NCI-H1930 (cell line): ENCODE measurements at regions not wholly inside any gene's neighbourhood (a gene's known extent, or its start where the extent isn't known, plus 50 kb on each side); places are given as distances from the start of the nearest gene placed in this dataset.

Experiments used
- DNase-seq, 2 experiments: peaks; one replicate each; lab custom pipeline; 2025; lab: John Stamatoyannopoulos, UW

DNA sequence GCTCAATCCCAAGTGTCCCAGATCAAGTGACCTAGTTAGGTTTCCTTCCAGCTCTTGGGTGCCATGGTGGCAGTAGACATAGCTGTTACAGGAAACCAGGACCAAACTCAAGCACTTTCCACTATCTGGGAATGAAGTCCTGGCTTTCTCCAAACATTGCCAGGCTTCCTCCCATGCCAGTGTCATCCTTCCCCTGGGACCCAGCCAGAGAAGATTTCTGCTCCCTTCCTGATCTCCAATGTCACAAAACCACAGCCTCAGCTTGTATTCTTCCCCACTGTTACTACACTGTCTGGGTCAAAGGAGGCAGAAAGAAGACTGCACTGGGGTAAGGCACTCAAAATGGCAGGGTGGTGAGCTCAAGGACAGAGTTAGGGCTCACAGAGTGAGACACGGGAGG, 347.1 kb downstream of the TNS1 start:
- no peak for DNase-seq

DNA sequence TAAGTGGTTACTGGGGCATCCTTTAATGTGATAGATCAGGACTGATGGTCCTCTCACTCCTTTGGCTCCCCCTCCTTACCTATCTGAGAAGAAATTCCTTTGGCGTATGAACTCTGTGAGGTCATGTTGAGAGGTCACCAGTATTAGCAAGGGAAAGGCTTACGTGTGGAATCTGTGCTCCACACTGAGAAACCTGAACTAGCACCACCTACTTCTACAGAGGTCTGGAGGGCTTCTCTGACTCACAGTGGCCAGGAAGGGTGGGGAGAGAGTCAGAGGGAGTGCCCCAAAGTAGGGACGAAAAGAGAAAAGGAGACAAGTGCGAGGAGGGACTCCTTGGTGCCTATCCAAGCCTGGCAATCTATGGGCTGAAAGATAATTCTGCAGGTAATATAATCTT, 348.6 kb downstream of the TNS1 start:
- no peak for DNase-seq

DNA sequence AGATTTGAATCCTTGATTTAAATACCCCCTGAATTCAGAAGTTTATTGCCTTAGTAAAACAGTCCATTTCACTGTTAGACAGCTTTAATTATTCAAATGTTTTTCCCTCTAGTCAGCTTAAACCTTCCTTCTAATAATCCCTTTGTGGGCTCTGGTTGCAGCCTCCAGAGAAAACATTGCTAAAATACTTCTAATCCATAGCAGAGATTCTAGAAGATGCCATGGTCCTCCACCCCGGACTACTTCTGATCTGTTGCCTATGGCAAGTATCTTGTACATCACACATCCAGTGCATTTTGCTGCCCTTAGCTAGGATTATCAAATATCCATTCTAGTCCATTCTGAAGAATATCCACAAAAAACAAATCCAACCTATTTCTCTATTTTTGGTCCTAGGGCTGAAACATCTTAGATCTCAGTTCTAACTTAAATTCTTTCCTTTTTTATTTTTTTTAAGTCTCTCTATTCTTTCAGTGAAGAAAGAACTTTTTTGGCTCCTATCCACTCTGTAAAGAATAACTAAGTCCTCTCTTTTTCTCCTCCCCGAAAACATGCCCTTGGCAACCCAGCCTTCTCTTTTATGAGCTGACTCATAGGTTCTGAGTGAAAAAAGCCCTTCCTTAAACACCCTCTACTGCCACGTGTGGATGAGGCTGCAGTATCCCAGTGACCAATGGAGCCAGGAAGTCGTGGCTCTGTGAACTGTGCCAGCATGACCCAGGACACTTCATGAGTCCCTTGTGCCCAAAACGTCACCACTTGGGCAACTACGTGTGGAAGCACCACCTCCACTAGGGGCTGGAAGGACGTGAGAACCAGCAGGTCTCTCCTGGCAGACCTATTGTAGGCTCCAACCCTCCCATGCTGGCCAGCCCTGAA, 349.8 kb downstream of the TNS1 start:
- DNase-seq = peak in 1 of 2 experiments; percentile 13

DNA sequence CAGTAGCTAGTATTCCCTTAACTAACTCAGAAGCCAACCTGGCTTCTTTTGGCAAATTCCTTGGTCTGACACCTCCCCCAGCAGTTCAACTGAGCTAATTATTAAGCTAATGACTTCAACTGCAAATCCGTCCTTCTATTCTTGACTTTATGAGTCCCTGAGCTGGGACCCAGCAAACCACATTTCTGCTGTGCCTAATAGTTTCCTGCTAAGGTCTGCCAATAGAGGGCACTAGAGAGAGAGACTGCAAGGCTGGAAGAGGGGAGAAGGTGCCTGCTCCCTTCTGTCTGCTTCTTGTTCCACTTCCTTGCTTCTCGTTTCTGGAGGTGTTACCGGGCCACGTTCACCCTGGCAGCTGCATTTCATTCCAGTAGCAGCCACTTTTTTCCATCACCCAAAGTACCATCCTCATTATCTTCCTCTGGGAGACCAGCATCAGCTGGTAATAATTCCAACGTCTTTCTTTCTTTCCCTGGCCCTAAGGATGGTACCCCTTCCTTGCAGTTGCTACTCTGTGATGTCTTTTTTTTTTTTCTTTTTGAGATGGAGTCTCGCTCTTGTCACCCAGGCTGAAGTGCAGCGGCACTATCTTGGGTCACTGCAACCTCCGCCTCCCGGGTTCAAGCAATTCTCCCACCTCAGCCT, 352.0 kb downstream of the TNS1 start:
- peak in 1 of 2 experiments; percentile 50 for DNase-seq

DNA sequence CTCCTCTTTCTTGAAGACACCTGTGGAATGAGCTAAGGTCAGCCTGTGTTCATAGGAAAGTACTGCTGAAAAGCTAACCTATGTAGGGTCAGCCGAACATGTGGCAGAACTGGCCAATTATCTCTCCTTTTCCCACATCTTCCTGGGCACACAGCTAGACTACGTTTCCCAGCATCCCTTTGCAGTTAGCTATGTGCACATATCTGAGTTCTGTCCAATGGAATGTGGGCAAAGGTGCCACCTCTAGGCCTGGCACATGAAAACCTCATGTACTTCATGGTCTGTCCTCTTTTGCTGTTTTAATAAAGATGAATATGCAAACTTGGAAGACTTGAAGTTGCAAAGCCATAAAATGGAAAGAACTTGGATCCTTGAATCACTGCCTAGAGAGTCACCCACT, 352.6 kb downstream of the TNS1 start:
- no peak for DNase-seq

DNA sequence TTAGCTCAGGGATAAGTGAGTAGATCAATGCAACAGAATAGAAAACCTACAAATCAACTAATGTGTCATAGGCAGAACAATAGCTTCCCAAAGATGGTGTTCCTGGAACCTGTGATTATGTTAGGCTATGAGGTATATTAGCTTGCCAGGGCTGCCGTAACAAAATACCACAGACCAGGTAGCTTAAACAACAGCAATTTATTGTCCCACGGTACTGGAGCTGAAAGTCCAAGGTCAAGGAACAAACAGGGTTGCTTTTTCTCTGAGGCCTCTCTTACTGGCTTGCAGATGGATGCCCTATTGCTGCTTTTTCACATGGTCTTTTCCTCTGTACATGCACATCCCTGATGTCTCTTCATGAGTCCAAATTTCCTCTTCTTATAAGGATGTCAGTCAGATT, 354.9 kb downstream of the TNS1 start:
- DNase-seq = no peak

DNA sequence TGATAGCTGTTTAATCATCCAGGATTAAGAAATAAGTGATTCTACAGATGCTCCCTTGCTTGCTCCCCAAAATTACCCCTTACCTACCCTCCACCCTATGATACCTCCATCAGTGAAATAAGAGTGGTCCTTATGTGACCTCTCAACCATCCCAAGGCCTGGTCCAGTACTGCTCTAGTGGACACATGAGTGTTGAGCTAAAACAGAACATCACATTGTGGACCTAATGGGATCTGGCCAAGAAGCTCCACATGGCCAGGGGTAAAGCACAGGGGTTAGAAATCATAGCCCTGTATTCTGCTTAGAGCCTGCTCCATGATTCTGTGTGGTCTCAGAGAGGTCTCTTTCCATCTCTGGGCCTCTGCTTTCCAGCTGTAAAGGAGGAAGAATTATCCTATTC, 355.6 kb downstream of the TNS1 start:
- no peak for DNase-seq

DNA sequence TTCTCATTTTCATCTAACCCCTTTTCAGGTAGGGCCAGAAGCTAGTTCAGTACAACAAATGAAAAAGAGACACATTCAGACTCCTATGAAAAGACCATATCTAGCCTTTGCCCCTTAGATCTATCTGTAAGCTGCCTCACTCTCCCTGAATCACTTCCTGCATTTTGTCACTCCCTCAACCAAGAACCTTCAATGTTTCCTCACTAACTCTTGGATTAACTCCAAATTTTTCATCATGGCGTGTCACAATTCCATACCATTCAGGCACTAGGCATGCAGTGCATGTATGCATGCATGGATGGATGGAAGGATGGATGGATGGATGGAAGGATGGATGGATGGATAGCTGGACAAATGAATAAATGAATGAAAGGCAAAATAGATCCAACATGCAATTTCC, 356.9 kb downstream of the TNS1 start:
- no peak for DNase-seq

DNA sequence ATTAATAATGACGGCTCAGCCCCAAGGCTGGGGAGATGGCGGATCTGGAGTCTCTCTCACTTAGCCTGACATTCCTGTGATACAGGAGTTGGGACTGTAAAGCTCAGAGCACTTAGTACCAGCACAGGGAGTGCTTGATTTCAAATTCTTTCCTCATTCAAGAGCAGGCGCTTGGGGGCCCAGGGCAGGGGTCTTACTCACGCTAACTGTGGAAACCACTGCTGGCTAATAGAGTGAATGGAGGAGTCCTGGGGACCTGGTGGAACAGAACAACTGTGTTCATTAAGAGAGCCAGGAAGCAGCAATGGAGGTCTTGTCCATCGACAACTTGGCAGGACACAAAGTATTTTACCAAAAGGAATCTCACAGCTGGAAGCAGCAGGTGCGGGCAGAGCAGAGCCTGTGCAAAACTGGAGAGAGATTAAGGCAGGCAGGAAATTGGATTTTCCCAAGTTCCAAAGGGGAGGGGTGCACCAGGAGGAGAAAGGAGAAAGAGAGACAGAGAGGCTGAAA, 358.9 kb downstream of the TNS1 start:
- DNase-seq = no peak

DNA sequence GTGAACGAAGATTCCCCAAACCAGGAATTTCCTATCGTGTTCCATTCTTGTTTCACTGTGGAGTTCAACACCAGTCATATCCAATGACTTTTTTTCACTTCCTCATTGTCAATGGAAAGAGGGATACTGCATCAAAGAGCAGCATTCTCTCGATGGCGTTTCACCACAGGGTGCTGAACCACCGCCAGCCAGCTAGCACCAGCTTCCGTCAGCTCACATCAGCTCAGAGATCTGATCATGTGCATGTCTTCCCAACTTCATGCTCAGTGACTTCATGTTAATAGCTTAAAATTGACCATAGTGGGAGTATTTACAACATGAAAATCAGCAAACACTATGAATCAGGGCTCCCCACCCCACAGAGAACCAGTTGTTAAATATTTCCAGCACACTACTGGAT, 359.9 kb downstream of the TNS1 start:
- DNase-seq = no peak

DNA sequence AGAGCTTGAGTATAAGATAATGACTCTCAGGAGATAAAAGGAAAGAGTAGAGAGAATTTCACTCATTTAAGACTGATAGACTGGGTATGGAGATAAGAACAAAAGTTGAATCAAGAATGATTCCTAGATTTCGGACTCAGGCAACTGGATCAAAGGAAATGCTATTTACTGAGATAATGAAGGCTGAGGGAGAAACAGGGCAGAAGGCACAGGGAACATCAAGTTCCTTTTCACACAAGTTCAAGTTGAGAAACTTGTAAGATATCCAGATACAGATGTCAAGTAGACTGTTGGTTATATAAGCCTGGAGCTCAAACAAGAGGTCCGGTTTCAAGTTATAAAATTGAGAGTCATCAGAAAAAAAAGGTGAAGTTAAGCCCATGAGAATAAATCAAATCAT, 360.8 kb downstream of the TNS1 start:
- DNase-seq = no peak

DNA sequence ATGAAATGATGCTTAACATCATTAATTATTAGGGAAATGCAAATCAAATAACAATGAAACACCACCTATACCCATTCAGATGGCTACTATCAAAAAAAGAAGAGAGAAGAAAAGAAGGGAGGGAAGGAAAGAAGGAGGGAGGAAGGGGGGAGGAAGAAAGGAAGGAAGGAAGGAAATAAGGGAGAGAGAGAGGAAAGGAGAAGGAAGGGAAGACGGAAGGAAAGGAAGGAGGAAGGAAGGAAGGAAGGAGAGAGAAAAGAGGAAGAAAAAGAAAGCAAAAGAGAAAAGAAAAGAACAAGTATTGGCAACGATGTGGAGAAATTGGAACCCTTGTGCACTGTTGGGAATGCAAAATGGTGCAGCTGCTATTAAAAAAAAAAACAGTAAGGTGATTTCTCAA, 363.3 kb downstream of the TNS1 start:
- no peak for DNase-seq

DNA sequence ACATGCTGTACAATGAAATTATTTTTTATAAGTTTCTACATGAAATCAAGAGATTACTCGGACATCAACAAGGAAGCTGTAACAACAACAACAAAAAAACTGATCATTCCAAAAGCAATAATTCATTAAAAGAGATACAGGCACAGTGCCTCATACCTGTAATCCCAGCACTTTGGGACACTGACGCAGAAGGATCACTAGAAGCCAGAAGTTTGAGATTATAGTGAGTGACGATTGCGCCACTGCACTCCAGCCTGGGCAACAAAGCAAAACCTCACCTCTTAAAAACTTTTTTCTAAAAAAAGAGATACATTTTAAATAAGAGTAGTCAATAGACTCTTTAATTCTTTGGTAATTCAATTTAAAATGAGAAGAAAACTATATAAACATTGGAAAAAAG, 364.3 kb downstream of the TNS1 start:
- DNase-seq = no peak

DNA sequence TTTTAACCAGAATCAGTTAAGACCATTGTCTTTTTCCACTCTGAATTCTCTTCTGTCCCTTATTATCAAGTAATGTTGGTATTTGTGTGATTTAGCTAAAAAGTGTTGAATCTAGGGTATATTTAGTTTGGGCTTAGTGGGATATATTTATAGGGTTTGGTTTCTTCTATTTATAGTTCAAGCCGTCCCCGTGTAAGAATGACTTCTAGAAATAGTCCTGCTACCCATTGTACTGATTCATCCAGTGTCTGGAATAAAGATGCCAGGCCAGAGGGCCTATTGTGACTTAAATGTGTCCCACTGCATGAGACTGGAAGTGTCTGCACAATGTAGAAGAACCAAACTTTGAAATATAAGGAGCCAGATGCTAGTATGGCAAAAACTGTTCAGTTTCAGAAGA, 364.8 kb downstream of the TNS1 start:
- no peak for DNase-seq

DNA sequence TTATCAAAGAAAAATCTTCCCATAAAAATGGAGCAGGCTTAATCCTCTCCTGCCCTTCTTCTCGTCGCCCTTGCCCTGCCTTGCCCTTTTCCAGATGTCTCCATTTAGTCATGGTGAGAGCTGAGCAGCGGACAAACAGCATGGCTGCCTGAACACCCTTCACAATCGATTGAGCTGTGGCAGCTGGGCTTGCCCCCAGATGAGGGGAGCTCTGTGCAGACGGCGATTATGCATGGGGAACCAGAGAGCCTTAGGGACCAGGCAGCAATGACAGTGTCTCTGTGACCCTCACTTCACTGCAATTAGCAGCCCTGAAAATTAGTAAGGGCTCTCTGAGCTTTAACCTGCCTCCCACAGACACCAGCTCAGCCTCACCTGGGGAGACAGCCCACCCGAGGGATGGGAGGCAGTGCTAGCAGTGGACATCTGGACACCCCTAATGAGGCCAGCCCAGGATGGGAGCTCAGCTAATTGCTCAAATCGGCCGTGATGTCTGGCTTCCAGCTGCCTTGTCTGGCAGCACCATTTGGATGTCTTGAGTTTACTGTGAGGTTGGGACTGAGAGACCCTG, 365.7 kb downstream of the TNS1 start:
- no peak for DNase-seq

DNA sequence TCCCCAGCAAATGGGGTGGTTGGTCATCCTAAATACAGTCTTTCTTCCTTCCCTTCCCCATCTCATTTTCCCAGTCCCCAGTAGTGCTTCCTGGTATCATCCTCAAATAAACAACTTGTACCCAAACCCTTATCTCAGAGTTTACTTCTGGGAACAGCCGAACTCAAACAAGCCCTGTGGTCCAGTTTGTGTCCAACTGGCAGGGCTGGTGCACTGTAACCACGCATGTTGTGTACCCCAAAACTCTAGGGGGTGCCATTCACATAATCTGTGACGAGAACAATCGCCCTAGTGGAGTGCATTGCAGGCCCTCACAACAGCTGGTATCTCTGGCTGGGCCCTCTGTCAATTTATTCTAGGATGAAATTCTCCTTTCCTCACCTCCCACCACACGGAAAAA, 366.2 kb downstream of the TNS1 start:
- DNase-seq = no peak

DNA sequence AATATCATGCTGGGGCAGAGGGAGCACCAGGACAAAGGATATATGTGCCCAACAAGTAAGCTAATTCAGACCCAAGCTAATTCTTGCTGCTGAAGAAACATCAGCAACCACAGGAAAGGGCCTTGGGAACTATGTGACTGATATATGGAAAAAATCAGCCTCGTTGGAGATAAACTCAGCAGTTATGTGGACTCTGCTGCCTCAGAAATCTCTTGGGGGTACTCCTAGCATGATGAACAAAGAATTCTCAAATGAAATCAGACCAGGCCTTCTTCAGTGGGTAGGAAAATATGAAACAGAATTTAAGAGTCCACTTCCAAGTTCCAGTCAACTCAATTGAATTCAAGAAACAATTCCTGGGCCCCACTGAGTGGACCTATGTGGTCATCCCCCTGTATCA, 367.9 kb downstream of the TNS1 start:
- DNase-seq = no peak

DNA sequence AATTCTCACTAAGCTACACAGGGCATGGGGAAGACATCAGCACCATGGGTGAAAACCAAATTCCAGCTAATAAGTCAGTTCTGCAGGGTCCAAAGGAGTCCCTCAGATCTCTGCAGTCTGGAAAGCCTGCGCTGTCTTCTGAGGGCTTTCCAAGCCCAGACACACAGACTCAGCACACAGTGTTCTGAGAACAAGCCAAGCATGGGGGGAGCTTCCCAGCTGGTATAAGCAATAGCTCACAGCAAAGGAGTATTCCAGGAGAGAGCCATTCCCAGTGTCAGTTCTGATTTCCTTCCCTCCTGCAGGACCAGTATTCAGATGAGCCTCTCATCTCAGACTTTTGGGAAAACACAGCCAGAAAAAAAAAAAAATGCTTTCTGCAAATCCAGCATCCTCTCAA, 370.8 kb downstream of the TNS1 start:
- DNase-seq = no peak

DNA sequence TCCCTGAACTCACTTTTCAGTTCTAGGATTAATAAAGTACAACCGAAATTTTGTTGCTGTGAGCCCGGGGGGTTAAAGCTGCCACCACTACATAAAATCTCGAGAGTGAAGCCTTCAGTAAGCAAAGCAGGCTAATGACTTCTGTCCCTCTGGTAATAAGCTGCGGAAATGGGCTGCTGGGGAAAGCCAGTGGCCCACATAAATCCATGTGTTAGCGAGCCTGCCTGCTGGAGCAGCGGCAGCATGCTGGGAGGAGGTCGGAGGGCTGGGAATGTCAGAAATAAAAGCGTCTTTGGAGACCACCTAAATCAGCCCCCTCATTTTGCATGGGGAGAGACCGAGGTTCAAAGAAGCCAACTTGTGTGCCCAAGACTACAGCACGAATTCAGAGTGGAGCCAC, 371.7 kb downstream of the TNS1 start:
- no peak for DNase-seq

DNA sequence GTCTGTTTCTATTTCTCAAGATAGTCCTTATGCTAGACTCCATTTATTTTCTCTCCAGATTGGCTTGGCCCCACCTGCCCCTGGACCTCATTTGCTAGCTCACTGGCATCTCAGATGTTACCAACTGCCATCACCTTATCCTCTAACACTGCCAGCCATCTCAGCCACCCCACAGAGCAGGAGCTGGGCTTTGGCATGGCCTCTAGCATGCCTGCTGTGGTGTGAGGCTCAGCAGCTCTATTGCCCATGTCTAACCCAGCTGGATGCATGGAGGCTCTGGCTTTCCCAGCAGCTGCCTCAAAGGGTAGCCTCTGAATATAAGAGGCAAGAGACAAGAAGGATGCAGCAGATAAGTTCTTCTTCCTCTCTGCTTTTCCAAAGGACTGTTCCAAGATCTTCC, 373.4 kb downstream of the TNS1 start:
- no peak for DNase-seq

DNA sequence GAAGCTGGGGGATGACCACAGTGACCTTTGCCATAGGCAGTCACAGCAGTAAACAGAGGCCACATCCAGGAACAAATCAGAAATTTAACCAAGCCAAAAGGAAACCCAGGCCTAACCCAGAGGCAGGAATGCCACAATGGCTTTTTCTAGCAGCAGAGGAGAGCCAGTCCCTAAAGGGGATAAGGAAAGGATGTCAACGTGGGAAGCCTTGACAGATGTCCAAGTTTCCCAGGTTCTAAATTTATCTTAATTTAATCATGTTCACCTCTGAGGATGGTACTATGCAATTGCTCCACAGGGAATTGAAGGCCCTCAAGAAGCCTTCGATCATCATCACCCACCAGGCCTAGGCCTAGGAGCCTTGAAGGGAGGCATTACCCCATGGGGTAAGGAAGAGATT, 374.7 kb downstream of the TNS1 start:
- DNase-seq = no peak

DNA sequence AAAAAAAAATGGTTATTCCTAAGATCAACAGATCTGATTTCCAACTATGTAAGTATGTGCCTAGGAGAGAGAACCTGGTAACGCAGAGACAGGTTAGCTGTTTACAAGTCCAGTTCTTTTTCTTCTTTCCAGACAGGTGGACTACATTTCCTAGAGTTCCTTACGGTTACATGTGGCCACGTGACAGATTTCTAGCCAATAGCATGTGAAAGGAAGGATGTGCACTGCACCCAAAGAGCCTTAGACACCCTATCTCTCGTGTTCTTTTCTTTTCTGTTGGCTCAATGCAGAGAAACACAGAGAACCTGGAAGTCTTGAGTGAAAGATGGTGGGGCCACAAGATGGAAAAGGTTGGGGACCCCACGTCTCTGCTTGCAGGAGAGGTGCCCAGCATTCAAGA, 375.9 kb downstream of the TNS1 start:
- DNase-seq = no peak

DNA sequence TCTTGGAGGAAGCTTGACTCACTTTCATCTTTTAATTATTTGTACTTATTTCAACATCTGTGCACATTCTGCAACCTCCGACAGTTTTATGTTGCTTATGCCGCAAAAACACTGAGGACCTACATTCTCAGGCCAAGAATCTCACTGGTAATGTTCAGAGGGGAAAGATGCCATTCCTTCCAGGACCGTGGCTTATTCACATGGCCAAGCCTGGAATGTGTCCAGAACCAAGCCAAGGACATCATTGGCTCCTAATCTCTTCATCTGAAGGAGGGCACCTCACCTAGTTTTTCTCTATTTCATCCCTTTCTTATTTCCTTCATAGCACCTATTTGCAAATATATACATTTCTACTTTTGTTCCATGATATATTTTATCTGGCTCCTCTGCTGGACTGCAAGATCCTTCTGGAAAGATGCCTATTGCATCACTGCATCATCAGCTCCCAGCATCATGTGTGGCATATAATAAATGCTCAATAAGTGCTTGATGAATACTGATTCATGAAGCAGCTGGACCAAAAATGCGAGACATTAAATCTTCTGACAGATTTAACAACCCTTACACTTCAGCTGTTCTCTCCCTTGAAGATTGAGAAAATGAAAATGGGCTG, 377.1 kb downstream of the TNS1 start:
- DNase-seq = no peak
